ENCODE measurements at regions not wholly inside any gene's neighbourhood (a gene's known extent, or its start where the extent isn't known, plus 50 kb on each side); places are given as distances from the start of the nearest gene placed in this dataset.

GRCh38 chr10:21173802-21174714 is 276.9 kb upstream of the NEBL start:
- no peak for TF ChIP-seq CTCF (IDR thresholded peaks at IDR 0.05)
- TF ChIP-seq POLR2A (IDR thresholded peaks at IDR 0.05): no peak
